ENCODE measurements at regions not wholly inside any gene's neighbourhood (a gene's known extent, or its start where the extent isn't known, plus 50 kb on each side); places are given as distances from the start of the nearest gene placed in this dataset.

- no peak for TF ChIP-seq POLR2A (IDR thresholded peaks at IDR 0.05; ENCODE audit: low read length)
- TF ChIP-seq GATA1 (IDR thresholded peaks at IDR 0.05; ENCODE audit: low read depth, low read length) = no peak
Measured at GRCh38 chr20:39310363-39310995, 348.3 kb downstream of the DHX35 start.
